ENCODE measurements at regions not wholly inside any gene's neighbourhood (a gene's known extent, or its start where the extent isn't known, plus 50 kb on each side); places are given as distances from the start of the nearest gene placed in this dataset.

DNA sequence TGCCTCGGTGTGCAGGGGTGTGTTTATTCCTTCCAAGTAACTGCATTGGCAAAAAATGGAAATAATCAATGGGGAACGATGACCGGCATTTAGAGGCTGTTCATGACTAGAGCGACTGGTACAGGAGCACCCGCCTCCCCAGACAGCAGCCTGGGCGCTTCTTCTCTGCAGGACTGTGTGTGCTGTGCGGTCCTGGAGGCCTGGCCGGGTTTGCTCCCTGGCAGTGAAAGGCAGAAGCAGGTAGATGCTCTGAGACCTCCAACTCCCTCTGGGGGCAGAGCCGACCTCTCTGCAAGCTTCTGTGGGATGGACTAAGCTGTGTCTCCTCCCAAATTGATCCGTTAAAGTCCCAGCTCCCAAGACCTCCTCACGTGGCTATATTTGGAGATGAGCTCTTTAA, 59.2 kb upstream of the ACTRT2 start:
- intact Hi-C loops (cut with DNase I) = no loop called here
- peak in 3 of 10 donors; percentile 3 to 55 (median 14) for DNase-seq

DNA sequence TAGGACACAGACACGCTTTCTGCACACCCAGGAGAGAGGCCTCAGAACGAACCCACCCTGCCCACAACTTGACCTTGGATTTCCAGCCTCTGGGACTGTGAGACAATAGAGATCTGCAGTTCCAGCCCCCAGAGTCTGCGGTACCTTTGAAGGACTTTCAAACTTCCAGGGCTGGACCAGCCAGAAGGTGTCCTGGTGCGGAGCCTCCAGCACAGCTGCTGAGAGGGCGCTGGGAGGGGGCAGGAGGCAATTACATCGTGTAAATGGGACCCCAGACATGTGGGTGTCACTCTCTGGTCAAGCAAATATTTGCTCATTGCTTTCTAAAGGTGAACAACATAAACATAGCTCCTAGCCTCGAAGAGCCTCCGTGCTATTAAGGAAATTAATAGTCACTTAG, 58.7 kb upstream of the ACTRT2 start:
- peak in 2 of 10 donors; percentile 4 to 52 for DNase-seq

DNA sequence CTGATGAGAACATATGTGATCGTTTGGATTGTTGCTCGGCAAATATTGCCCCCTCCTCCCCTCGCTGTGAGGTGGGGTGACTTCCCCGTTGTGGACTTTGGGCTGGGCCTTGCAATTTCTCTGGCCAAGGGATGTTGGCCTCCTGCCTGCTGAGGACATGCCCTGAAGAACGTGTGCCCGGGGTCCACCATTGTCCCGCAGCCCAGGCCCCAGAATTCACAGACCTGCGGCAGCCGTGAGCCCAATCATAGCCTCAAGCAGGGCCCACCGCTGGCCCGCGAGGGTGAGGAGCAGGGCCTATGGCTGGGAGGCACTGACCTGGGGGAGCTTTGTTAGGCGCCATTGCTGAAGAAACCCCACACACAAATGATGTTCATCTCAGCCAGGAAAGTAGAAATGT, 58.3 kb upstream of the ACTRT2 start:
- DNase-seq = peak in 5 of 10 donors; percentile 4 to 71 (median 19)
- intact Hi-C loops (cut with DNase I) = no loop called here

More for the DNA sequence above, 58.7 kb upstream of the ACTRT2 start:
- intact Hi-C loops (cut with DNase I) = no loop called here

DNA sequence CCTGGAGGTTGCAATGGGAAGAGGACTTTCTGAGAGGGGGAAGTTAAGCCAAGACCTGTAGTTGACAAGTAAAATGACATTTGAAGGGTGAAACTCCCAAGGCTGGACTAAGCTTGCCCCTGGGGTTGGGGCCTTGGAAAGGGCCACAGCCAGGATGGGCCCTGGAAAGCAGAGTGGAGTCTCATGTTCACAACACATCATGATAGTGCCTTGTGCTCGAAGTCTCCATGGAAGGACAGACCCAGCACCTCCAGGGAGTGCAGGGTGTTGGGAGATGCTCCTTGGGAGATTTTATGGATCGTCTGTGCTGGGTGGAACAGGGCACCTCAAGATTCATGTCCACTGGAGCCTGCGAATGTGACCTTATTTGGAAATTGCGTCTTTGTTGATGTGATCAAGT, 55.6 kb upstream of the ACTRT2 start:
- DNase-seq = peak in 3 of 10 donors; percentile 0 to 43 (median 12)
- intact Hi-C loops (cut with DNase I) = no loop called here

DNA sequence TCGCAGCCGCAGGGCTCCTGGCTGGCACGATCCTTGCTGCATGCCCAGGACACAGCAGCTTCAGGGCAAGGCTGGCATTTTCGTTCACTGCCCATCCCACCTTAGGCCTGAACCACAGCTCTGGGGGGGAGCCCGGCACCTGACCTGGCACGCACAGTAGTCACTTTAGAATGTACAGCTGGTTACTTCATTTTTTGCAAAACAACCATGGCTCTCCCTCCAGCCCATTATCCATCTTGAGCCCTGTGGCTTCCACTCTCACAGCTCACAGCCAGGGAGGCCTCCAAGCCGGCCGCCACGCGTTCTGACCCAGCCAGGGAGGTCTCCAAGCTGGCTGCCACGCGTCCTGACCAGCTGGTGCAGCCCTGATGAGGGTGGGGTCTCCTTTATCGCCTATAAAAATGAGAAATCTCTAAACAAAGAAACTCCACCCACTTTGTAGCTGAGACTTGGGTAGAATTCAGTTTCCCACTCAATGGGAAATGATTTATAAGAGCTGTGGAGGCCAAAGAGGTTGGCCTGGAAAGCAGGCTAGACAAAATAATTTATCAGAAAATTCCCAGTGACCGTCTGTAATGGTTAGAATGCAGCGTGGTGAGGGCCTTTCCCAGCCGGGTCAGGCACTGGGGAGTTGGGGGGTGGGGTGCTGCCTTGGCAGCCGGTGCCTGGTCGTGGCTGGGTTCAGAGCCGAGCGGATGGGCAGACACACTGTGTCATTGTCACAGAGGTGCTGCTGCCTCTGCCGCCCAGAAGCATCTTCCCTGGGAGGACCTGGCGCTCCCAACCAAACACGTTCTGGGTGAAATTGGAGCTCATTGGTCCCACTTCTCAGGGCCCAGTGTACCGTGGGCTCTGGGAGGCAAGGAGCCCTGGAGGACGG, 54.6 kb upstream of the ACTRT2 start:
- DNase-seq = peak; percentile 47 to 96 (median 71)
- intact Hi-C loops (cut with DNase I) = no loop called here

DNA sequence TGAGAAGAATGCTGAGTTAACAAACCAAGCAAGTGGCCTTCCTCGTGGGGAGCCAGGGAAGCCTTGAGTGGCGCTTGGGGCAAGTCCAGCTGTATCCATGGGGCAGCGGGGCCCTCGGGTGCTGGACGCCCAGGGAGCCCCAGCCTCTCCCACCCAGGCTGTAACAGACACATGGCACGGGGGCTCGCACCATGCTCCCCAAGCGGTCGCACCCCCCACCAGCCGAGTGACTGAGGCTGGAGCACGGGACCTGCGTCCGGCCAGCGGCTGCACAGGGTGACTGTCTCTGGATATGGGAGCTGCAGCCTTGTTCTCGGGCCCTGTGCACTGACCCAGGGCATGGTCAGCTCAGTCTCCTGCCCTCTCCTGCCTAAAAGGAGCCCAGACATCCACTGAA, 53.9 kb upstream of the ACTRT2 start:
- peak in 6 of 10 donors; percentile 7 to 81 (median 56) for DNase-seq
- intact Hi-C loops (cut with DNase I) = no loop called here

DNA sequence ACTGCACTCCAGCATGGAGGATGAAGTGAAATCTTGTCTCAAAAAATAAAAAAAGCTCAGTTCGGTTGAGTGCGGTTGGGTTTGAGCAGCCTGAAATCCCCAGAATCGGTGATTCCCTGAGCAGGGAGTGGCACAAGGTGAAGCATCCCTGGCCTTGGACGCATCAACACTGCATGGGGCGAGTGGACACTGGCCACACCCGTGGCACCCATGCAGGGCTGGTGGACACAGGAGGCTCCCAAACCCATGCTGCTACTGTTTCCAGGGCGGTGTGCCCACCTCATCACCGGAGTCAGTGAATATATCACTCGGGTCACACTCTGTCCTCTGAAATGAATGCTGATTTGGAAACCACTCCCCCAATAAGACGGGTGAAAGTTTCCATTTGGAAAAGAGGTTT, 53.4 kb upstream of the ACTRT2 start:
- peak in 7 of 10 donors; percentile 3 to 81 (median 16) for DNase-seq
- intact Hi-C loops (cut with DNase I) = no loop called here

DNA sequence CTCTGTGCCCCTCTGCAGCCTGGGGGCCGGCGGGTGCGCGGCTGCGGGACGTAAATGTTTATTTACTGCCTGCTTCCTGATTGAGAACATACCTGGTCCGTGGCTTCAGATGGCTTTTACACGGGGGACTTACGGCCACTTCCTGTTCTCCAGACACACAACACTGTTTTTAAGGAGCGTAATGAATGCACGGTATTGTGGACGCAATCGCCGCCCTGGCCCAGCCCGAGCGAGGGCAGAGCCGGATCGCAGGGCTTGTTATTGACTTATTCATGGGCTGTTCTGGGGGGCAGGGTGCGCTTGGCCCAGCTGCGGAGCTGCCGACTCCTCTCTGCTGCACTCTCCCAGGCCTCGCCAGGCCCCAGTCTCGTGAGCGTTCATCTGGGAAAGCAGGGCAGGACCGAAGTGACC, 52.8 kb upstream of the ACTRT2 start:
- peak; percentile 65 to 97 (median 77) for DNase-seq
- intact Hi-C loops (cut with DNase I) = no loop called here

DNA sequence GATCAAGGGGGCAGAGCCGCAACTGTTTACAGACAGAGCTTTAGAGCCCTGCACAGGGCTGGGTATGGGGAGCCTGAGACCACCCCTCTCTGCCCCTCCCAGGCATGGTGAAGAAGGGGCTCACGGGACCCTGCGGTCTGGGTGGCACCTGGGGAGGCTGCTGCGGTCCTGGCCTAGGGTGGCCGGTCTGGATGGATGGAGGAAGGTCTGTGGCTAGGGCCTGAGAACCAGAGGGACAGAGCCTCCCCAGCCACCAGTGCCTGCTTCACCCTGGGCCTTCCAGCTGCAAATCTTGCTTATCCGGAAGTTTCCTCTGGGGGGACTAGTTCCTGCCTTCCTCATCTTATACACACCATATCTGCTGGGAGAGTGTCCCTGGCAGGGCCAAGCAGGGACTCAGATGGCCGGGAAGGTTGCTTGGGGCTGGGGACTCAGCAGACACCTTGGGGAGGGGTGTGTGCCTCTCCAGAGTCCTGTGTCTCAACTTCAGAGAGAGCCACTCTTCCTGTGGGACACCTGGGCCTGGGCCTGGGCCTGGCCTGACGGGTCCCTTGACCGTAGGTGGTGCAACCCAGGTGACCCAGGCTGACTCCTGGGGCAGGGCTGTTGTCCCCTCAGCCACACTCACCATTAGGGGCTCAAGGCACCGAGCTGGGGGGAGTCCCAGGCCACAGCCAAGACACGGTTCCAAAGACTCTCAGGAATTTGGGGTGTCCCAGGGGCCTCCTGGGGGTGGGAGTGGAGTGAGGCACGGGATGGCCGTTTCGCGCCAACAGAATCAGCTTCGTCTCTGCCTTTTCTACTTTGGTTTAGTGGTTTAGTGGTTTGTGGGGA, 52.0 kb upstream of the ACTRT2 start:
- peak in 3 of 10 donors; percentile 5 to 80 (median 75) for DNase-seq
- intact Hi-C loops (cut with DNase I) = no loop called here

DNA sequence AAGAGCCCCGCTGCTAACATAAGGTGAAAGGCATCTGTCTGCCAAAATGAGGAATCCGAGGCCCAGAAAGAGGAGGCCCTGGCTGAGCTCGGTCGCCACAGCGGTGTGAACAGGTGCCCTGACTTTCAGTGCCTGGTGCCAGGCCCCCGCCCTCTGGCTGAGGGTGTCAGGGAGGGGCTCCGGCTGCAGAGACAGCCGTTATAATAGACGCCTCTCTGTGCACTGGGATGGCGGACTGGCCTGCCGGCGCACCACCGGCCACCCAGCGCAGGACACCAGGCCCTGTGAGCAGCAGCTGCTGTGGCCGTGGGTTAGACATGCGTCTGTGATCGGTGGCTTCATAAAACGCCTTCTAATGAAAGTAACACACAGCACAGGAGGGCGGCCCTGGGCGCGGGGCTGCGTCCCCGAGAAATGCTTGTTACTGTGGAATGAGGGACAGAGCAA, 51.4 kb upstream of the ACTRT2 start:
- DNase-seq = peak in 4 of 10 donors; percentile 7 to 86 (median 67)
- intact Hi-C loops (cut with DNase I) = no loop called here

DNA sequence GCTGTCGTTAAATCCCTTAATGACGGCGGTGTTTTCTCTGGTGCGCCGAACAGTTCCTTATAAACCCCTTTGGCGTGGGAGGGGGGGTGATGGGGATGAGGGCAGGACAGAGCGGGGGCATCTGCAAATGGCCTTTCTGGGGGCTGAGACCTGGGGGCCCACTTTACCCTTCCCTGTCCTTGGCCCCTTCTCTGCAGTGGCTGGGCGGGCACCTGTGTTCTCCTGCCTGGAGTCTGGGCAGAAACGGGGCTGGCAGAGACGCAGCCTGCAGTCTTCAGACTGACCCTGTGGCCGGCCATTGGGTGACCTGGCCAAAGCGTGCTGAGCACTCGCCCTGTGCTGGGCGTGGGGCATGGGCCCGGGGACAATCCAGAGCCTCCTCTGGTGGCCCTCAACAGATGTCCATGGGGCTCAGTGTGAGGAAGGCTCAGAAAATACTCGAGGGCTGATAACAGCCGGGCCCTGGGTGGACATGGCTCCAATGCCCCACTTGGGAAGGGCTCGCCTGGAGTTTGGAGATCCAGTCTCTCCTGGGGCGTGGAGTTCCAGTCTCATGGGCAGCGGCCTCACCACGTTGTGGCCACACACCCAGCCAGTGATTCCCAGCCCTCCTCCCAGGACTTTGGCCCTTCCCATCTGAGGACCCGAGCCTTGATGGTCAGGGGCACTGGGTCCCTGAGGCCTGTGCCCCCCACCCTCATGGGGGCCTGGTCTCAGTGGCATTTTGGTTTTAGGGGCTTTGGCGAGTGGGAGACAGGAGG, 50.8 kb upstream of the ACTRT2 start:
- DNase-seq = peak in 4 of 10 donors; percentile 6 to 74 (median 52)
- intact Hi-C loops (cut with DNase I) = no loop called here

DNA sequence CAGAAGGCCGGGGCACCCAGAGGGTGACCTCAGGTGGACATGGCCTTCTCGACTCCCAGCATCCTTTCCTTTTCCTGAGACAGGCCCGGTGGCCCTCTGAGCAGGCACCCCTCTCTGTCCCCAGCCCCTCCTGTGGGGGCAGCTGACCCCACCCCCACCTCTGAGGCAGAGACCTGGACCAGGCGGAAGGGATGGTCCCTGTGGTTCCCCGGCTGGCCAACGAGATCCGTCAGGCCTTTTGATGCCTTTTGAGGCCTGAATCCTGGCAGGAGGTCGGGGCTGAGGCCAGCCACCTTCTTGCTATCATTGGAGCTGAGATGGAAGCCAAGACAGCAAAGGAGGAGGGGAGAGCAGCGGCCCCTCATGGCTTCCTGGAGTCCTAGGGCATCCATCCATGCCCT, 50.2 kb upstream of the ACTRT2 start:
- DNase-seq = peak in 3 of 10 donors; percentile 6 to 61 (median 49)
- intact Hi-C loops (cut with DNase I) = no loop called here
